Left renal cortex interstitium (tissue), 4 donors: ENCODE measurements at regions not wholly inside any gene's neighbourhood (a gene's known extent, or its start where the extent isn't known, plus 50 kb on each side); places are given as distances from the start of the nearest gene placed in this dataset.
"Not testable (repeated sequence)": the region's sequence is repeated elsewhere in the genome, so short reads cannot be mapped to it uniquely, and the experiment has no call there.

ENCODE experiments used
- DNase-seq, 4 donors: peaks; one replicate each; pipeline ENCODE4 v3.0.0-alpha.2; 2013; ENCODE audit warnings: low read depth in 4 of 4, low spot score in 2 of 4, missing footprints in 1 of 4

DNA sequence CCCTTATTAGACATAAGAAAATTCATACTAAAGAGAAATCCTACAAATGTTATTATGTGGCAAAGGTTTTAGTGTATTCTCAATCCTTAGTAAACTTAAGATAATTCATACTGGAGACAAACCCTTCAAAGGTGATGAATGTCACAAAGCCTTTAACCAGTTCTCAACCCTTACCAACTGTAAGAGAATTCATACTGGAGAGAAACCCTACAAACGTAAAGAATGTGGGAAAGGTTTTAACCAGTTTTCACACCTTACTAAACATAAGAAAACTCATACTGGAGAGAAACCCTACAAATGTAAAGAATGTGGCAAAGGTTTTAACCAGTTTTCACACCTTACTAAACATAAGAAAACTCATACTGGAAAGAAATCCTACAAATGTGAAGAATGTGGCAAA is 93.2 kb downstream of the ZNF680 start:
- DNase-seq, result no peak

- no peak for DNase-seq
Observed at GRCh38 chr7:64465551-64465950, 97.3 kb downstream of the ZNF680 start.

GRCh38 chr7:64463636-64464375 is 99.1 kb downstream of the ZNF680 start:
- peak in 2 of 4 donors; percentile 32 to 77 for DNase-seq

DNA sequence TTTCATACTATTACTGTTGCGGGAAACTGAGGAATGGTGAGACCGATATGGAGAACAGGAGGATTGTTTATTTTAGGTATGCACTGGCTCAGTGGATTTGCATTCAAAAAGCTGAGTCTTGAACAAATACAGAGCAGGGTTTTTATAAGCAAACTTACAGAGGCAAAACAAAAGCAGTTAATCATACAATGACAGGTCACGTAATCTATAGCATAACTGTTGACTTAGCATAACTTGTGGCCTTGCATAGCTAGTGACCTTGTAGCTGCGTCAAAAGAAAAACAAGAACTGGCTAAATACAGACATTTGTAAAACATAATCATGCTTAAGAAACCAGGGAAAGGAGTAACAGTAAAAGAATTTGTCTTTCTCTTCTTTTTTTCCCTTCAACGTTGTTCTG is 103.0 kb downstream of the ZNF680 start:
- not testable (repeated sequence) for DNase-seq

DNA sequence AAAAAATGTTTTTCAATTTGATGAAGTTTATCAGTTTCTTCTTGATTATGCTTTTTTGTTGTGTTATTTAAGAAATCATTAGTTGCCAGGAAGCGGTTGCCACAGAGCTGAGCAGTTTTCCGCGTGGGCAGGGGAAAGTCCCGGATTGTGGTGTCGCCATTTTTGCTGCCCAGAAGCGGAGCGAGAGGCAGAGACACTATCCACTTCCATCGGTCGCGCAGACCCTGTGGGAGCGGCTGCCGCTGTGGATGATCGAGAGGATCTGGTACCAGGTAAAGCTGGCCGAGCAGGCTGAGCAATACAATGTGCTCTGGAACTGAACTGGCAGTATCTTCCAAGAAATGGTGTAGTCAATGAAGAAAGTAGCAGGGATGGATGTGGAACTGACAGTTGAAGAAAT is 119.8 kb downstream of the ZNF736 start:
- DNase-seq, result no peak

DNA sequence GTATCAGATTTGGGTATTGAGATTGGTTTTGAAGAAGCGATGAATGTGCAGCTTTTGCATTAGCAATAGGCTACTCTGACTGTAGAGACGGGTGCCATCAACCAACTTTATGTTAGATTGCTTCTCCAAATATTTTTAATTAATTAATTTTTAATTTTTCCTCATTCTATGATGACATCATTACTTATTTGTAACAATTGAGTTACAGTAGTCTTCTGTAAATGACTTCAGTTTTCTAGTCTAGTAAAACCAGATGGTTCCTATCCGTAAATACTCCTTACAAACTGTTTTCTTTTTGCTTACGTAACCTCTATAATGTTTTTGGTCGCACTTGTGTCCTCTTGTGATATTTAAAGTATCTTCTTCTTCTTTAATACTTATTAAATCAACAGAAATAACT is 118.1 kb downstream of the ZNF736 start:
- DNase-seq, result no peak

DNA sequence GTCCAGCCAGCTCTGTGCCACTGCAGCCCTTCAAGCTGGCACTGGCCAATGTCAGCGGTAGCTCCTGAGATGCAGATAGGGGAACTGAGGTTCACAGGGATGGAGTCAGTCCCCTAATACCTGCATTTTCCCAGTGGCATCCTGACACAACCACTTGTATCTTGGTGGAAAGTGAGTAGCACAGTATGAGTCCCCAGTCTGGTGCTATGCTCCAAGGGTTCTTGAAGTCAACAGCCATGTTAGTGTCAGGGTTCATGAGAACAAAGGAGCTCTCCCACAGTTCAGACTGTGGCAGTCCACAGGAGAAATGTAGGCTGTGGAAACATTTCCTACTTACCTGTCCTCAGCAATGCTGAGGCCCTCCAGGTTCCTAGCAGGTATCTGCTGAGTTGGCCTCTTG is 115.5 kb downstream of the ZNF736 start:
- DNase-seq, result no peak

GRCh38 chr7:64425436-64425835 is 111.7 kb downstream of the ZNF736 start:
- not testable (repeated sequence) for DNase-seq

DNA sequence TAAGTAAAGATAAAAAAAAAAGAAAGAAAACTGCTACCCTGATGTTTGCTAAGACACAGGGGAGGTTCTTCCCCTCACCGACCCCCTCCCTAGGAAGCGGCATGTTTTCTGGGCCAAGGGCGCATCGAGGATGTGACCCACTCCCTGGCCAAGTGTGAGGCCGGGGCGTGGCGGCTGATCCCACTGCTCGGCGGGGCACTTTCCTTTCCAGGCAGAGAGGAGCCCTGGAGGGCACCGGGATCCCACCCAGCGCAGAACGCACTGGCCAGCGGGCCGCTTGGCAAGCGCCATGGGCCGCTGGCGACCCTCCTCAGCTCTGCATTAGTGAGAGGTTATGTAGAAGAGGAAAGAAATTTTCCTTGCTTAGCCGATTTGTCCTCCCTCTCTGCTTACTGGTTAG is 93.4 kb downstream of the ZNF736 start:
- no peak for DNase-seq
